DND-41 (cell line): ENCODE measurements at regions not wholly inside any gene's neighbourhood (a gene's known extent, or its start where the extent isn't known, plus 50 kb on each side); places are given as distances from the start of the nearest gene placed in this dataset.

Source experiments
- CTCF ChIP-seq: IDR thresholded peaks from 2 replicates; pipeline ENCODE4 v1.5.1; 2012; ENCODE audit warnings: borderline replicate concordance, low read length, moderate library complexity, mild to moderate bottlenecking; ENCODE audit not compliant: poor library complexity, severe bottlenecking; ENCODE audit errors: extremely low read depth
- EZH2 ChIP-seq: IDR thresholded peaks from 3 replicates; pipeline ENCODE4 v1.6.1; 2012; ENCODE audit warnings: borderline replicate concordance, low read depth, mild to moderate bottlenecking, moderate library complexity, low read length, inconsistent platforms; ENCODE audit not compliant: severe bottlenecking

DNA sequence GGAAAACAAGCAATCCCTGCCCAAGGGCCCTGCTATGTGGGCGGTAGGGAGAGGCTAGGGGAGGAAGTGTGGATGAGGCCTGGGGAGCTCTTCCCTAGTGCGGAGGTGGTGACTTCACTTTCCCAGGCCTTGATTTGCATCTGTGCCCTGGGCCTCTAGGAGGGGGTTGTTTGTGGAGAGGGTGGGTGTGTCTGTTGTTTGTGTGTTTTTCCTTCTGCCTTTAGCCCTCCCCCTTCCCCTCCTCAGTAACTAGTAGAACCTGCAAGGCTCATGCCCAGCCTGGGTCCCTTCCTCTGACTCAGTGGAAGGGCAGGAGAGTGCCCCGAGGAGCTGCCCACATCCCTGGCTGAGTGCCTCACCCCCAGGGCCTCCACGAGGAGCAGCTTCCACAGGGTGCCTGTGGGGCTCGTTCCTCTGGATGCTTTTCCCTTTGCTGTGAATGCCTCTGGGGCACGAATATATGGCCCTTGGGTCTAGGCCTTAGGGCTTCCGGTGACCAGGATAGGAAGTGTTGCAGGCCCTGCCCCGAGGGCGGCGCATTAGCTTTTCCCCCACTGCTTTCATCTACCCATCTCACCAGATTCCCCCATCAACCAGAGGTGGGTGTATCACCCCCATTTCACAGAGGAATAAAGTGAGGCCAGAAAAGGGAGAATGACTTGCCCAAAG is 89.4 kb upstream of the DUSP5 start:
- TF ChIP-seq CTCF, result no peak
- no peak for TF ChIP-seq EZH2
